Tibial artery (tissue), 4 donors: ENCODE measurements at regions not wholly inside any gene's neighbourhood (a gene's known extent, or its start where the extent isn't known, plus 50 kb on each side); places are given as distances from the start of the nearest gene placed in this dataset.

Experiments
- DNase-seq, 2 donors: peaks; one replicate each; pipeline ENCODE4 v3.0.0-alpha.2; 2019
- H3K27ac ChIP-seq, 2 donors: fragments of 200-600 bp; sonication (generic) in 1 of 2; 1 replicate in 1 of 2; 2 replicates in 1 of 2; pipeline ENCODE4 v1.5.1; 2018 to 2019; ENCODE audit warnings: mild to moderate bottlenecking in 1 of 2
- H3K27me3 ChIP-seq, 2 donors: fragments of 200-600 bp; sonication (generic) in 1 of 2; one replicate each; pipeline versions ENCODE4 v1.5.1 to v1.6.0; 2016 to 2019
- H3K36me3 ChIP-seq, 3 donors: fragments of 200-600 bp; sonication (generic) in 2 of 3; one replicate each; pipeline ENCODE4 v1.5.1; 2016 to 2019; ENCODE audit warnings: mild to moderate bottlenecking in 2 of 3
- H3K4me1 ChIP-seq, 4 donors: fragments of 200-600 bp; sonication (generic) in 2 of 4; 1 replicate in 3 of 4; 2 replicates in 1 of 4; pipeline ENCODE4 v1.5.1; 2016 to 2019
- H3K4me3 ChIP-seq, 2 donors: fragments of 200-600 bp; sonication (generic) in 1 of 2; 1 replicate in 1 of 2; 2 replicates in 1 of 2; pipeline ENCODE4 v1.5.1; 2018 to 2019; ENCODE audit warnings: mild to moderate bottlenecking in 2 of 2
- H3K9me3 ChIP-seq, 3 donors: fragments of 200-600 bp; sonication (generic) in 1 of 3; one replicate each; pipeline ENCODE4 v1.5.1; 2016 to 2019
- intact Hi-C: fragments of 100-400 bp; cut with DNase I; formaldehyde crosslinking; loops from one replicate; pipeline ENCODE4 v1.15.0; 2023; ENCODE audit warnings: low total_unique reads
- TF ChIP-seq, protein P1 (sequence below), 2 experiments: fragments of 200-600 bp in 1 of 2; fragments of 450-650 bp in 1 of 2; IDR thresholded peaks; one replicate each; pipeline ENCODE4 v1.5.1; 2017 to 2019; ENCODE audit warnings: antibody characterized with exemption in 2 of 2, mild to moderate bottlenecking in 1 of 2, moderate library complexity in 1 of 2

DNA sequence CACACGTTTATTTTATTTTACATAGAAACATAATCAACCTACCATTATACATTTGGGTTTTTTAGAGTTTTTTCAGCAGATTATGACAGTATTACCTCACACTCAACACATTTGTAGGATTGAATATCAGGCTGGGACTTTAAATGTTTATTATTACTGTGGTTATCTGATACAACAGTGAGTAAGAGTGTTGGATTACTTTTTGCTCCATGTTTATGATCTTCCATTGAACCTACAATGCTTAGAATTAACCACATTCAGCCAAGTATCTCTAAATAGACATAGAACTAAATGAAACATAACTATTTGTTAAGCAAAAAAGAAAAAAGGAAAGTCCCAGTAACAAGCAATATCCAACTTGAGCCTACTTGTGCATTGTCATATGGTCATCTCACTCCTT, 607.4 kb upstream of the PITX2 start:
- DNase-seq = no peak
- TF ChIP-seq, protein P1, sequence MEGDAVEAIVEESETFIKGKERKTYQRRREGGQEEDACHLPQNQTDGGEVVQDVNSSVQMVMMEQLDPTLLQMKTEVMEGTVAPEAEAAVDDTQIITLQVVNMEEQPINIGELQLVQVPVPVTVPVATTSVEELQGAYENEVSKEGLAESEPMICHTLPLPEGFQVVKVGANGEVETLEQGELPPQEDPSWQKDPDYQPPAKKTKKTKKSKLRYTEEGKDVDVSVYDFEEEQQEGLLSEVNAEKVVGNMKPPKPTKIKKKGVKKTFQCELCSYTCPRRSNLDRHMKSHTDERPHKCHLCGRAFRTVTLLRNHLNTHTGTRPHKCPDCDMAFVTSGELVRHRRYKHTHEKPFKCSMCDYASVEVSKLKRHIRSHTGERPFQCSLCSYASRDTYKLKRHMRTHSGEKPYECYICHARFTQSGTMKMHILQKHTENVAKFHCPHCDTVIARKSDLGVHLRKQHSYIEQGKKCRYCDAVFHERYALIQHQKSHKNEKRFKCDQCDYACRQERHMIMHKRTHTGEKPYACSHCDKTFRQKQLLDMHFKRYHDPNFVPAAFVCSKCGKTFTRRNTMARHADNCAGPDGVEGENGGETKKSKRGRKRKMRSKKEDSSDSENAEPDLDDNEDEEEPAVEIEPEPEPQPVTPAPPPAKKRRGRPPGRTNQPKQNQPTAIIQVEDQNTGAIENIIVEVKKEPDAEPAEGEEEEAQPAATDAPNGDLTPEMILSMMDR (IDR thresholded peaks at IDR 0.05) = no peak
- no peak overlapping the region for H3K27ac ChIP-seq

DNA sequence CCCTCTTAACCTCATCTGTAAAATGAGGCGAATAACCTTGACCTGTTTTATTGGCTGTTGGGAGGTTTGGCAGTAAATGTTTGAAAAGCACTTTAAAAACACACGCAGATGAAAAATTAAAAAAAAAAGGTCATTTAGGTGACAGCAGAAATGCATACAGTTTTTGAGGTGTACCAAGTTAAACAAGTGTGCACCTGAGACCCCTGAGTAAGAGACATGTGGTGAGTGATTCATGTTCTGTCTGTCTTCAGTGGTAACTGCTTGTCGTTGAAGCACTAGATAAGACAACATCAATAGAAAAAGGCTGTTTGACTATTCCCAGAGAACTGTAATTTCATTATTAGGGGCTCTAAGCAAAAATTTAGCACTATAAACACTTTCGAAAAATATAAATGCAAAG, 608.4 kb upstream of the PITX2 start:
- H3K9me3 ChIP-seq = no peaks in the 10 kb centered on the region
- H3K36me3 ChIP-seq = no peaks in the 10 kb centered on the region
- H3K4me3 ChIP-seq = no peak overlapping the region
- no peak overlapping the region for H3K27ac ChIP-seq
- intact Hi-C loops = no loop called here
- no peak for DNase-seq
- TF ChIP-seq, protein P1 (IDR thresholded peaks at IDR 0.05) = no peak
- no peaks in the 10 kb centered on the region for H3K4me1 ChIP-seq
- peaks cover 0 to 3% of the 10 kb centered on the region in 2 donors for H3K27me3 ChIP-seq

More for the DNA sequence above, 607.4 kb upstream of the PITX2 start:
- intact Hi-C loops = no loop called here
- no peaks in the 10 kb centered on the region for H3K27me3 ChIP-seq
- no peaks in the 10 kb centered on the region for H3K4me1 ChIP-seq
- H3K4me3 ChIP-seq = no peak overlapping the region
- no peaks in the 10 kb centered on the region for H3K9me3 ChIP-seq
- no peaks in the 10 kb centered on the region for H3K36me3 ChIP-seq

DNA sequence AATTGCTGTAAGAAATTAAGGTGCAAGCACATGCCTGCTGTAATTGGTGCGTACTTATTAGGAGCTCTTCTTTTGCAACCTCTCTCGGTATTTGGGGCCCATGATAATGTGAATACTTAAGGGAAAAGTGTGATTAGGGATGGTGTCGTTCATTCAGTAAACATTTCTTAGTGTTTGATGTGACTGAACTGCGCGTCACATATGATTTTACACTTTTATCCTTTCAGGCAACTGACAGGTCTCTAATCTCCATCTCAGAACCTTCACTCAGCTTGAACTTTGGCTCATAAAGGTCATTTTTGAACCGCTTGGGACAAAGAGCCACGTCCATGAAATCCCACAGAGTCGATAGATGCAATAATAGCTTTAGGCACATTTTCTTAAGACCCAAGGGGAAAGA, 612.1 kb upstream of the PITX2 start:
- DNase-seq = no peak
- H3K9me3 ChIP-seq = no peaks in the 10 kb centered on the region
- TF ChIP-seq, protein P1 (IDR thresholded peaks at IDR 0.05) = no peak
- H3K27ac ChIP-seq = no peak overlapping the region
- intact Hi-C loops = no loop called here
- peaks cover 0 to 3% of the 10 kb centered on the region in 2 donors for H3K27me3 ChIP-seq
- no peak overlapping the region for H3K4me3 ChIP-seq
- no peaks in the 10 kb centered on the region for H3K36me3 ChIP-seq
- no peaks in the 10 kb centered on the region for H3K4me1 ChIP-seq

DNA sequence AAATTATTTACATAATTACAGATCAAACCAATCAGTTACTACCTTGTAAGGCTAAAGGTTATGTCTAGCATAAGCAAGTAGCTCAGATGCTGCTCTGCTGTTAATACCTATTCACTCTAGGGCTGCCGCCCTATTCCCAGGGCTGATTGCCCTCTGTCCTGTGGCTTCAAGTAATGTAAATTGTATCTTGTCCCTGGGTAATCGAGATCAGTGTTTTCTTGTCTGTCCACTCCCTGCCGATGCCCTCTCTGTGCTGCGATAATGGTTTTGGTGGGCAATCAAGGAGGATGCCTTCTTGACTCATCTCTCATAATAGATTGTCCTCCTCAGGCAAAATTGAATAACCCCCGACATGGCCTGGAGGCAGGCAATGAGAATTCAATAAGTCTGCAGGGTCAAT, 641.0 kb upstream of the PITX2 start:
- Histone ChIP-seq H3K36me3 (no peaks in the 10 kb centered on the region), H3K27me3 (no peaks in the 10 kb centered on the region), H3K4me1 (peaks cover 0 to 9% (median 0%) of the 10 kb centered on the region in 4 donors), H3K4me3 (no peak overlapping the region), H3K27ac (no peak overlapping the region), H3K9me3 (no peaks in the 10 kb centered on the region)
- intact Hi-C loops = no loop called here
- TF ChIP-seq, protein P1 (IDR thresholded peaks at IDR 0.05) = no peak
- no peak for DNase-seq

DNA sequence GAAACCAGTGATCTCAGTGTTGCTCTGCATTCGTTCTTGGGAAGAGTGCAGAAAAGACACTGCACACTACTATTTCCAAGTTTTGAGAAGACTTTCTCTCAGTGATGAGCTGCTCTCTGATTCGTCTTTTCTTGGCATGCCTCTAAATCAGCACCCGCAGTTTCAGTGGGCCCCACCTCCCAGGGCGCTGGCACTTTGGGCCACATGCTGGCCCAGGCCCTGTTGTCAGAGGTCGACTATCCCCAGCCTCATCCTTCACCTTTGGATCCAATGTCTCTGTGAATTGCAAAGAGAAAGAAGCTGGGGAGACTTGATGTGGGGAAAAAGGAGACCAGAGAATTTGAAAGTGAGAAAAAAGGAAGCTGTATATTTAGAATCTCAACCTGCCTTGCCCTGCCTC, 644.1 kb upstream of the PITX2 start:
- intact Hi-C loops = no loop called here
- Histone ChIP-seq H3K27me3 (no peaks in the 10 kb centered on the region), H3K4me3 (no peak overlapping the region), H3K9me3 (no peaks in the 10 kb centered on the region), H3K4me1 (peaks cover 0 to 29% (median 2%) of the 10 kb centered on the region in 4 donors), H3K27ac (no peak overlapping the region), H3K36me3 (no peaks in the 10 kb centered on the region)
- TF ChIP-seq, protein P1 (IDR thresholded peaks at IDR 0.05) = no peak
- no peak for DNase-seq

DNA sequence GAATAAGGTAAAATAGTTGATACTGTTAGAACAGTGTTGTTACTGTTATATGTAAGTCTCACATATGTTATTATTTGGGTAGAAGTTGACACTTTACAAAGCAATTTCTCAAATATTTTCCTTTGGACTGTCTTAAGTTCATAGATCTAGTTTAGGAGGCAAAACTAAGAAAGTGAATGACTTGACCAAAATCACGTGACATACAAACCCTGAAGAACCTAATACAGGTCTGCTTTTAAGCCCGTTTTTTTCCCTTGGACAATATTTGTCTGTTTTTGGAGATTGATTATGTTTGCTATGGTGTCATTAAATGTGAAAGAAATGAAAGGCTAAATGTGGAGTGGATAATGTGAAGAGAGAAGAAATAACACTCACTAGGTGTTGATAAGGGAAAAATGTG, 644.9 kb upstream of the PITX2 start:
- Histone ChIP-seq H3K4me1 (peaks cover 0 to 29% (median 2%) of the 10 kb centered on the region in 4 donors), H3K4me3 (no peak overlapping the region), H3K27ac (no peak overlapping the region), H3K9me3 (no peaks in the 10 kb centered on the region), H3K36me3 (no peaks in the 10 kb centered on the region), H3K27me3 (no peaks in the 10 kb centered on the region)
- intact Hi-C loops = no loop called here
- DNase-seq = no peak
- TF ChIP-seq, protein P1 (IDR thresholded peaks at IDR 0.05) = no peak
